CD4-positive, alpha-beta memory T cell (primary cell): ENCODE measurements at regions not wholly inside any gene's neighbourhood (a gene's known extent, or its start where the extent isn't known, plus 50 kb on each side); places are given as distances from the start of the nearest gene placed in this dataset.
"Not testable (repeated sequence)": the region's sequence is repeated elsewhere in the genome, so short reads cannot be mapped to it uniquely, and the experiment has no call there.

Source experiments
- CTCF ChIA-PET: fragments of 350-600 bp; sonication (Branson Sonifier 250); formaldehyde crosslinking; loops from one replicate; lab custom pipeline; 2021; ENCODE audit warnings: inconsistent platforms; ENCODE audit not compliant: partially characterized antibody; lab: Charles Lee
- POLR2A ChIA-PET: fragments of 350-600 bp; sonication (Branson Sonifier 250); formaldehyde crosslinking; loops from one replicate; lab custom pipeline; 2021; ENCODE audit not compliant: partially characterized antibody; lab: Charles Lee
- DNase-seq, 5 donors: peaks; one replicate each; pipeline versions ENCODE4 v3.0.0 to v3.0.0-alpha.2; 2020 to 2022; ENCODE audit warnings: mixed read lengths in 1 of 5
- H3K27ac ChIP-seq: one replicate; pipeline ENCODE4 v1.7.0; 2013; ENCODE audit warnings: low read depth, low read length
- H3K27me3 ChIP-seq: 2 replicates; pipeline ENCODE4 v1.7.0; 2013; ENCODE audit warnings: mild to moderate bottlenecking, low read length, moderate library complexity; ENCODE audit not compliant: insufficient read depth
- H3K36me3 ChIP-seq: 2 replicates; pipeline ENCODE4 v1.7.0; 2013; ENCODE audit warnings: mild to moderate bottlenecking, low read length, moderate library complexity; ENCODE audit not compliant: insufficient read depth
- H3K4me1 ChIP-seq: 2 replicates; pipeline ENCODE4 v1.7.0; 2013; ENCODE audit warnings: mild to moderate bottlenecking, low read length, moderate library complexity; ENCODE audit not compliant: insufficient read depth
- H3K4me3 ChIP-seq, 2 donors: one replicate each; pipeline ENCODE4 v1.7.0; 2013; ENCODE audit warnings: low read length in 2 of 2, mild to moderate bottlenecking in 1 of 2
- H3K9me3 ChIP-seq, 2 donors: one replicate each; pipeline ENCODE4 v1.7.0; 2013; ENCODE audit warnings: low read length in 2 of 2, control low read depth in 1 of 2; ENCODE audit not compliant: control insufficient read depth in 1 of 2
- H3K27ac Mint-ChIP-seq, 7 donors: one replicate each; pipeline ENCODE4 v1.8.0; 2020 to 2021; ENCODE audit warnings: mixed read lengths in 7 of 7, mild to moderate bottlenecking in 6 of 7, inconsistent platforms in 3 of 7, moderate library complexity in 3 of 7
- H3K27me3 Mint-ChIP-seq, 2 donors: one replicate each; pipeline ENCODE4 v1.8.0; 2020 to 2021; ENCODE audit warnings: mixed read lengths in 2 of 2
- H3K36me3 Mint-ChIP-seq, 2 donors: one replicate each; pipeline ENCODE4 v1.8.0; 2020 to 2021; ENCODE audit warnings: mixed read lengths in 2 of 2, inconsistent platforms in 1 of 2, mild to moderate bottlenecking in 1 of 2
- H3K4me1 Mint-ChIP-seq, 4 donors: one replicate each; pipeline ENCODE4 v1.8.0; 2020 to 2021; ENCODE audit warnings: mixed read lengths in 4 of 4, mild to moderate bottlenecking in 1 of 4
- H3K4me3 Mint-ChIP-seq, 8 donors: one replicate each; pipeline ENCODE4 v1.8.0; 2020 to 2021; ENCODE audit warnings: mixed read lengths in 8 of 8, mild to moderate bottlenecking in 7 of 8, moderate library complexity in 6 of 8, inconsistent platforms in 3 of 8
- H3K9me3 Mint-ChIP-seq, 8 donors: one replicate each; pipeline ENCODE4 v1.8.0; 2020 to 2021; ENCODE audit warnings: mixed read lengths in 8 of 8, mild to moderate bottlenecking in 5 of 8, inconsistent platforms in 3 of 8, moderate library complexity in 1 of 8
- intact Hi-C: fragments of 100-400 bp; cut with micrococcal nuclease; formaldehyde crosslinking; loops from one replicate; pipeline ENCODE4 v1.15.1; 2023

DNA sequence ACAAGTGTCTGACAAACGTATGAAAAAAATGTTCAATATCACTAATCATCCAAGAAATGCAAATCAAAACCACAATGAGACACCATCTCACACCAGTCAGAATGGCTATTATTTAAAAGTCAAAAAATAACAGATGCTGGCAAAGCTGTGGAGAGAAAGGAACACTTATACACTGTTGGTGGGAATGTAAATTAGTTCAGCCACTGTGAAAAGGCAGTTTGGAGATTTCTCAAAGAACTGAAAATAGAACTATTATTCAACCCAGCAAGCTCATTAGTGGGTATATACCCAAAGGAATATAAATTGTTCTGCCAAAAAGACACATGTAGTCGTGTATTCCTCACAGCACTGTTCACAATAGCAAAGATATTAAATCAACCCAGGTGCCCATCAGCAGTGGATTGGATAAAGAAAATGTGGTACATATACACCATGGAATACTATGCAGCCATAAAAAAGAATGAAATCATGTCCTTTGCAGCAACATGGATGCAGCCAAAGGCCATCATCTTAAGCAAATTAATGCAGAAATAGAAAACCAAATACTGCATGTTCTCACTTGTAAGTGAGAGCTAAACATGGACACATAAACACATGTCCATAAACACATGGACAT is 251.3 kb downstream of the UACA start:
- intact Hi-C loops: loop anchor here (1.0 to 2.0 kb wide), 4 partner anchors 19 to 1037 kb away; no protein-coding TSS in a partner anchor
- H3K36me3 ChIP-seq, H3K9me3 ChIP-seq: not testable (repeated sequence)

DNA sequence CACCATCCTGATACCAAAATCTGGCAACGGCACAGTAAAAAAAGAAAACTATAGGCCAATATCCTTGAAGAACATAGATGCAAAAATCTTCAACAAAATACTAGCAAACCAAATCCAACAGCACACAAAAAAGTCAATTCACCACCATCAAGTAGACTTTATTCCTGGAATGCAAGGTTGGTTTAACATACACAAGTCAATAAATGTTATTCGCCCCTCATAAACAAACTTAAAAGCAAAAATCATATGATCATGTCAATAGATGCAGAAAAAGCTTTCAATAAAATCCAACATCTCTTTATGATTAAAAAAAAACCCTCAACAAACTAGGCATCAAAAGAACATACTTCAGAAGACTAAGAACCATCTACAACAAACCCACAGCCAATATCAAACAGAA is 252.9 kb downstream of the UACA start:
- no peak overlapping the region for H3K4me3 Mint-ChIP-seq
- no peak overlapping the region for H3K27ac Mint-ChIP-seq
- intact Hi-C loops: no loop called here
- Histone ChIP-seq H3K4me1 (peaks cover 25% of the 10 kb centered on the region), H3K9me3 (peaks cover 0 to 9% of the 10 kb centered on the region in 2 donors), H3K4me3 (no peak overlapping the region), H3K36me3 (no peaks in the 10 kb centered on the region), H3K27me3 (no peaks in the 10 kb centered on the region), H3K27ac (no peak overlapping the region)
- ChIA-PET CTCF (interaction anchor here (0.7 to 5.4 kb wide), 7 partner anchors 11 to 935 kb away, joined by 3 to 33 read pairs (median 3); no protein-coding TSS in a partner anchor), POLR2A (no interaction called here)
- H3K36me3 Mint-ChIP-seq: peaks cover 3 to 23% of the 10 kb centered on the region in 2 donors
- H3K27me3 Mint-ChIP-seq: no peaks in the 10 kb centered on the region
- DNase-seq: no peak
- peaks cover 10 to 45% (median 22%) of the 10 kb centered on the region in 4 donors for H3K4me1 Mint-ChIP-seq
- peaks cover 2 to 47% (median 25%) of the 10 kb centered on the region in 8 donors for H3K9me3 Mint-ChIP-seq

More for the DNA sequence above, 251.3 kb downstream of the UACA start:
- Mint-ChIP-seq H3K9me3 (peaks cover 2 to 42% (median 25%) of the 10 kb centered on the region in 8 donors), H3K36me3 (peaks cover 3 to 18% of the 10 kb centered on the region in 2 donors), H3K4me1 (peaks cover 9 to 31% (median 18%) of the 10 kb centered on the region in 4 donors)
- H3K27ac Mint-ChIP-seq, H3K4me3 Mint-ChIP-seq, H3K27me3 Mint-ChIP-seq, DNase-seq, H3K27me3 ChIP-seq, H3K4me3 ChIP-seq, POLR2A ChIA-PET, H3K27ac ChIP-seq: not testable (repeated sequence)
- peaks cover 22% of the 10 kb centered on the region for H3K4me1 ChIP-seq
- CTCF ChIA-PET: interaction anchor here (0.9 to 5.4 kb wide), 14 partner anchors 7 to 1033 kb away, joined by 3 to 33 read pairs (median 7); no protein-coding TSS in a partner anchor

DNA sequence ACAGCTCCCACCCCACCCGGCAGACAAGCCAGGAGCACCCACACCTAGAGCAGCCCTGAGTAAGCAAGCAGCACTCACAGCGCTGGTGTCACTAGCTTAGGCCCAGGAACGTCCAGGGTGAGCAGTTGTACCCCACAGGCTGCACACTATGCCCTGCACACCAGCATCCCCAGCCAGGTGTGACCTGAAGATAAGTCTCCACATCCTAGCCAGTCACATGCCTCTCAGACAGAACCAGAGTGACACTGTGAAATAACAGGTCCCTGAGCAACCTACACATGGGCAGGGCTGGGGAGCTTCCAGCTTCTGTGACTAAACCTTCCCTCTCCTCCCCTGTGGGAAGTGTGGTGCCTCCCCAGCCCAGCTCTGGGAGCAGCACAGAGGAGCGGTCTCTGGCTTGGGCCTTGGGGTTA is 253.6 kb downstream of the UACA start:
- ChIA-PET POLR2A (interaction anchor here (0.9 to 2.2 kb wide), 4 partner anchors 17 to 50 kb away, joined by 4 to 10 read pairs (median 4); no protein-coding TSS in a partner anchor), CTCF (interaction anchor here (0.5 to 1.8 kb wide), 4 partner anchors 10 to 1345 kb away, joined by 3 to 6 read pairs (median 4); no protein-coding TSS in a partner anchor)
- peaks cover 32% of the 10 kb centered on the region for H3K4me1 ChIP-seq
- Mint-ChIP-seq H3K4me3 (no peak overlapping the region), H3K4me1 (peaks cover 15 to 52% (median 26%) of the 10 kb centered on the region in 4 donors), H3K27me3 (no peaks in the 10 kb centered on the region), H3K9me3 (peaks cover 2 to 47% (median 25%) of the 10 kb centered on the region in 8 donors), H3K36me3 (peaks cover 3 to 23% of the 10 kb centered on the region in 2 donors), H3K27ac (no peak overlapping the region)
- H3K27me3 ChIP-seq: no peaks in the 10 kb centered on the region
- H3K9me3 ChIP-seq: peaks cover 0 to 9% of the 10 kb centered on the region in 2 donors
- intact Hi-C loops: no loop called here
- H3K4me3 ChIP-seq: no peak overlapping the region
- no peak for DNase-seq
- H3K27ac ChIP-seq: no peak overlapping the region
- H3K36me3 ChIP-seq: no peaks in the 10 kb centered on the region

DNA sequence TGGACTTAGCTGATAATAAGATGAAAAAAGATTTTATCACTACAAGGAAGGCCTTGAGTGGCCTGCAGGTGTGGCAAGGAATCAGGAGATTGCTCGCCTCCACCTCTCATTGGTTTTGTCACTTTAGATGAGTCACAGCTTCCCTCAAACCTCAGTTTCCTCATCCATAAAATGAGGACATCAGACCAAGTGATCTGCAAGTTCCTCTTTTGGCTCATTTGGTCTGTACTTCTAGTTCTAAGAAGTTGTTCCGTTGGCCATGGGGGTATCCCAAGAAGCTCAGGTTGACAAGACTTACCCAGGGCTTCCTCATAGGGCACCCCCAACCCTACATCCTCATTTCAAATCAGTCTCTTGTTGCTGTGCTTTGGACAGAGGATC is 254.1 kb downstream of the UACA start:
- POLR2A ChIA-PET: interaction anchor here (0.9 to 2.2 kb wide), 5 partner anchors 18 to 411 kb away, joined by 3 to 10 read pairs (median 4); partner anchors contain the start of gene TLE3
- Mint-ChIP-seq H3K4me3 (peak overlapping the region in 2 of 8 donors; percentile 21 to 37), H3K36me3 (peaks cover 3 to 23% of the 10 kb centered on the region in 2 donors), H3K27me3 (no peaks in the 10 kb centered on the region), H3K9me3 (peaks cover 2 to 47% (median 25%) of the 10 kb centered on the region in 8 donors), H3K4me1 (peaks cover 19 to 56% (median 31%) of the 10 kb centered on the region in 4 donors), H3K27ac (no peak overlapping the region)
- no peaks in the 10 kb centered on the region for H3K36me3 ChIP-seq
- intact Hi-C loops: no loop called here
- peaks cover 37% of the 10 kb centered on the region for H3K4me1 ChIP-seq
- no peak overlapping the region for H3K27ac ChIP-seq
- CTCF ChIA-PET: interaction anchor here (0.5 to 1.8 kb wide), 7 partner anchors 10 to 1344 kb away, joined by 3 to 6 read pairs (median 4); no protein-coding TSS in a partner anchor
- DNase-seq: no peak
- H3K27me3 ChIP-seq: no peaks in the 10 kb centered on the region
- peaks cover 0 to 9% of the 10 kb centered on the region in 2 donors for H3K9me3 ChIP-seq
- H3K4me3 ChIP-seq: no peak overlapping the region

DNA sequence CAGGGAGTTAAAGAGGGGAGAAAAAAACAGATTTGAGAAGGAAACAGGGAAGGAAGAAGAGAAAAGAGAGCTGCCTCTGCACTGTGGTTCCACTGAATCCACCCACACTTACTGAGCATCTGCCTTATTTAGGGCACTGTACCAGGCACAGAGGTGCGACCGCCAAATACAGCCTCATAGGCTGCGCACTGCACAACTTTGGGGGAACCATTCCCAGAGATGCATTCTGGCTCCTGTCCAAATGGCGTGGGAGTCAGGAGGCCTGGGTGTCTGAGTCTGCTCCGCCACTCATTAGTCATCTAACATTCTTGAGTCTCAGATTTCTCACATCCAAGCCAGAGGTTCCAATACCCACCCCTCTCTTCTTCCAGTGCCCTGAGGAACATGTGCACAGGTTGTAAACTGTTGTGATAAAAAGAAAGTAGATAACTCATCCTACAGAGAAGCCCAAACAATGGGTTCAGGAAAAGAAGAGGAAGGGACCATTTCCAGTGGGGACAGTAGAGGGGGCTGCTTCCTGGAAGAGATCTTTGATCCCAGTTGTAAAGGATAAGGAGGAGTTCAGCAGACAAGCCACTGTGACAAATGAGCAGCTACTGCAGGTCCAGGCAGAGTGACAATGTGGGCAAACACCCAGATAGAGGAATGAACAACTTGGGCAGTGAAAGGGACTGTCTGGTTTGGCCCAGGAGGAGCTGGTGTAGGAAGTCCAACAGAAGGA is 254.6 kb downstream of the UACA start:
- Mint-ChIP-seq H3K4me1 (peaks cover 22 to 62% (median 36%) of the 10 kb centered on the region in 4 donors), H3K27ac (no peak overlapping the region), H3K36me3 (peaks cover 3 to 23% of the 10 kb centered on the region in 2 donors), H3K9me3 (peaks cover 2 to 47% (median 25%) of the 10 kb centered on the region in 8 donors), H3K27me3 (no peaks in the 10 kb centered on the region), H3K4me3 (peak overlapping the region in 3 of 8 donors; percentile 26 to 39 (median 37))
- H3K9me3 ChIP-seq: peaks cover 0 to 9% of the 10 kb centered on the region in 2 donors
- no peak overlapping the region for H3K27ac ChIP-seq
- no peaks in the 10 kb centered on the region for H3K27me3 ChIP-seq
- H3K4me3 ChIP-seq: no peak overlapping the region
- no peaks in the 10 kb centered on the region for H3K36me3 ChIP-seq
- intact Hi-C loops: no loop called here
- no peak for DNase-seq
- ChIA-PET POLR2A (interaction anchor here (0.9 to 2.2 kb wide), 5 partner anchors 18 to 411 kb away, joined by 3 to 10 read pairs (median 4); partner anchors contain the start of gene TLE3), CTCF (interaction anchor here (0.7 to 1.8 kb wide), 6 partner anchors 9 to 49 kb away, joined by 3 to 6 read pairs (median 4); no protein-coding TSS in a partner anchor)
- peaks cover 43% of the 10 kb centered on the region for H3K4me1 ChIP-seq

DNA sequence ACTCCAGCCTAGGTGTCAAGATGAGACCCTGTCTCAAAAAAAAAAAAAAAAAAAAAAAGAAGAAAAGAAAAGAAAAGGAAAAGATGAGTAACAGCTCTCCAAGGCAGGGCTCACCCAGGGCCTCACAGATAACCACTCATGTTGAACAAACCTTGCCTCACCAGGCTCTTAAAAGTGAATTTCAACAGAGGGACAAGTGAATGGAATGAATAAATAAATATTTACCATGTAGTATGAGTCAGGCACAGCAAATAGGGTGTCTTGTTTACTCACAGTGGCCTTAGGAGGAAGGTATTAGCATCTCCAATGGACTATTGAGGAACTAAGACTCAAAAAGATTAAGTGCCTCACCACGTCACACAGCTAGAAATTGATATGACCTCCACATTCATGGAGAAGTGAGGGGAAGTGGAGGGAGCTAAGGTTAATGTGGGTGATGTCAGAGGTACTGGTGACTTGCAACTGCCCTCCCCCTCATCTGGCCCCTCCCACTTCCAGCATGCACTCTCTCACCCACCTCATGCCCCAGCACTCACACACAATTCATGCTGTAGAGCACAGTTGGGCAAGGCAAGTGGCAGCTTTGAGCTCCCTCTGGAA is 255.5 kb downstream of the UACA start:
- no peaks in the 10 kb centered on the region for H3K36me3 ChIP-seq
- no peak overlapping the region for H3K27ac Mint-ChIP-seq
- peaks cover 0 to 9% of the 10 kb centered on the region in 2 donors for H3K9me3 ChIP-seq
- DNase-seq: no peak
- intact Hi-C loops: no loop called here
- H3K4me3 Mint-ChIP-seq: peak overlapping the region in 1 of 8 donors; percentile 20
- H3K4me3 ChIP-seq: no peak overlapping the region
- H3K27ac ChIP-seq: no peak overlapping the region
- peaks cover 2 to 47% (median 25%) of the 10 kb centered on the region in 8 donors for H3K9me3 Mint-ChIP-seq
- H3K27me3 ChIP-seq: no peaks in the 10 kb centered on the region
- H3K4me1 ChIP-seq: peaks cover 51% of the 10 kb centered on the region
- POLR2A ChIA-PET: interaction anchor here (0.7 to 2.2 kb wide), 3 partner anchors 19 to 37 kb away, joined by 4 to 10 read pairs (median 5); no protein-coding TSS in a partner anchor
- peaks cover 30 to 69% (median 44%) of the 10 kb centered on the region in 4 donors for H3K4me1 Mint-ChIP-seq
- CTCF ChIA-PET: interaction anchor here (1.2 kb wide), 1 partner anchor 20 kb away, joined by 3 read pairs; no protein-coding TSS in a partner anchor
- no peaks in the 10 kb centered on the region for H3K27me3 Mint-ChIP-seq
- H3K36me3 Mint-ChIP-seq: peaks cover 3 to 23% of the 10 kb centered on the region in 2 donors
